ENCODE measurements at regions not wholly inside any gene's neighbourhood (a gene's known extent, or its start where the extent isn't known, plus 50 kb on each side); places are given as distances from the start of the nearest gene placed in this dataset.

DNA sequence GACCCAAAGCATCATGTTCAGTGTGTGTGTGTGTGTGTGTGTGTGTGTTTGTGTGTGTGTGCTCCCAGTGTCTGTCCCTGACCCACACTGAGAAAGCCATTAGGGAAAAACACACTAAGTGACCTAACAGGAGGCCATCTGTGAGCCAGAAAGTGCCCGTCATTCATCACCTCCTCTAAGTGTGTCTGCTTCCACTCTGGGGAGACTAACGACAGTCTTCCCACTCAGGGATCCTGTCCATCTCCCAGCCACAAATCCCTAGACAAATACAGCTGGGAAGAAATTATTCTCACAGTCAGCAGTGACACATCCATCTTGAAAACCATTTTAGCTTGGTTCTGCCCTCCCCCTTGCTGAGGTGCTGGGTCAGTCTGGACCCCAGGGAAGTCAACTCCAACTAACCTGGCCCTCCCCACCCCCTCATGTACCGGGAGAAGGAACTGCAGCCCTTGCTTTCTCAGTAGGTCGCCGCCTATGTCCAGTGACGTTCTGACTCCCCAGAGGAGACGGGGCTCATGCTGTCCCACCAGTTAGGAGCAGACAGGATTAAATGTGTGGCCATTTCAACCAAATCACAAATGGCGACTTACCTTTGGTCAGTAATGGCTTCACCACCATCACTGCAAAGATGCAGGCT is 296.5 kb upstream of the ZNF32 start:
- Histone ChIP-seq H3K4me3 (ENCODE audit: low read depth, low read length) (no peak overlapping the region), H3K9me3 (ENCODE audit: control insufficient read depth, insufficient read depth, low read length) (no peaks in the 10 kb centered on the region), H3K27ac (ENCODE audit: low read depth, low read length) (no peak overlapping the region), H3K27me3 (ENCODE audit: control insufficient read depth, insufficient read depth, low read length) (no peaks in the 10 kb centered on the region)
- ChIA-PET POLR2A (interaction anchor here (0.8 kb wide), 1 partner anchor 13 kb away, joined by 3 read pairs; no protein-coding TSS in a partner anchor), CTCF (no interaction called here)
- DNase-seq (ENCODE audit: low read depth, low spot score): no peak
- TF ChIP-seq, protein P1, sequence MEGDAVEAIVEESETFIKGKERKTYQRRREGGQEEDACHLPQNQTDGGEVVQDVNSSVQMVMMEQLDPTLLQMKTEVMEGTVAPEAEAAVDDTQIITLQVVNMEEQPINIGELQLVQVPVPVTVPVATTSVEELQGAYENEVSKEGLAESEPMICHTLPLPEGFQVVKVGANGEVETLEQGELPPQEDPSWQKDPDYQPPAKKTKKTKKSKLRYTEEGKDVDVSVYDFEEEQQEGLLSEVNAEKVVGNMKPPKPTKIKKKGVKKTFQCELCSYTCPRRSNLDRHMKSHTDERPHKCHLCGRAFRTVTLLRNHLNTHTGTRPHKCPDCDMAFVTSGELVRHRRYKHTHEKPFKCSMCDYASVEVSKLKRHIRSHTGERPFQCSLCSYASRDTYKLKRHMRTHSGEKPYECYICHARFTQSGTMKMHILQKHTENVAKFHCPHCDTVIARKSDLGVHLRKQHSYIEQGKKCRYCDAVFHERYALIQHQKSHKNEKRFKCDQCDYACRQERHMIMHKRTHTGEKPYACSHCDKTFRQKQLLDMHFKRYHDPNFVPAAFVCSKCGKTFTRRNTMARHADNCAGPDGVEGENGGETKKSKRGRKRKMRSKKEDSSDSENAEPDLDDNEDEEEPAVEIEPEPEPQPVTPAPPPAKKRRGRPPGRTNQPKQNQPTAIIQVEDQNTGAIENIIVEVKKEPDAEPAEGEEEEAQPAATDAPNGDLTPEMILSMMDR (IDR thresholded peaks at IDR 0.05; ENCODE audit: low read depth, low read length): no peak

DNA sequence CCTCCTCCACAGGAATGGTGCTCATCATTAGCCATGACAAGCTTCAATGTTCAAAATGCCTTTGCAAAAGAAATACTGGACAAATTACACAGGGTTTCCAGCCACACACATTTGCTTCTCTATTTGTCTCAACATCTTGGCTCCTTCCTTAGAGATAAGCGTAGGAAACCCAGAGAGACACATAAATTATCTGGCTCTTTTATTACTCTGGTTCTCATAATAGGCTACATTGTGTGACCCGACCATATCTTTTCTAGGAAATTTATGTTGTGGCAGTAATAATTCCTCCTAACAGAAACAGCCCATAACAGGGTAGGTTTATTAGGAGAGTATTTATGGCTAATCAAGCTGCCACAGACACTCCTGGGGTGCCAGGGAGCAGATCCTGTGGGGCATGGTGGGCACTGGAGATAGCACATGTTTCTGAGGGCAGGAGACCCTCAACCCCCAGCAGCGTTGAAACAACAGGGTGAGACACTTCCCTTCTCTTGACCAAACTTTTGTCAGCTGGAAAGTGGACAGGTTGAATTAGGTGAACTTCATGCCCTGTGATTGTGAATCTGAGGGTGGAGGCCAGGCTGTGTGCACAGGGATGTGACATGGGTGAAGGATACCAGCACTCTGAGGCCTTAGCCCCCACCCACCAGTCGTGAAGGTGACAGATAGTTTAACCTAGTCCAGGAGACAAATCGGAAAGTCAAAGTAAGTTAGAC is 295.9 kb upstream of the ZNF32 start:
- Histone ChIP-seq H3K27ac (ENCODE audit: low read depth, low read length) (no peak overlapping the region), H3K27me3 (ENCODE audit: control insufficient read depth, insufficient read depth, low read length) (no peaks in the 10 kb centered on the region), H3K4me3 (ENCODE audit: low read depth, low read length) (no peak overlapping the region), H3K9me3 (ENCODE audit: control insufficient read depth, insufficient read depth, low read length) (no peaks in the 10 kb centered on the region)
- ChIA-PET CTCF (no interaction called here), POLR2A (interaction anchor here (0.8 kb wide), 1 partner anchor 14 kb away, joined by 3 read pairs; no protein-coding TSS in a partner anchor)
- TF ChIP-seq, protein P1 (IDR thresholded peaks at IDR 0.05; ENCODE audit: low read depth, low read length): no peak
- no peak for DNase-seq (ENCODE audit: low read depth, low spot score)

DNA sequence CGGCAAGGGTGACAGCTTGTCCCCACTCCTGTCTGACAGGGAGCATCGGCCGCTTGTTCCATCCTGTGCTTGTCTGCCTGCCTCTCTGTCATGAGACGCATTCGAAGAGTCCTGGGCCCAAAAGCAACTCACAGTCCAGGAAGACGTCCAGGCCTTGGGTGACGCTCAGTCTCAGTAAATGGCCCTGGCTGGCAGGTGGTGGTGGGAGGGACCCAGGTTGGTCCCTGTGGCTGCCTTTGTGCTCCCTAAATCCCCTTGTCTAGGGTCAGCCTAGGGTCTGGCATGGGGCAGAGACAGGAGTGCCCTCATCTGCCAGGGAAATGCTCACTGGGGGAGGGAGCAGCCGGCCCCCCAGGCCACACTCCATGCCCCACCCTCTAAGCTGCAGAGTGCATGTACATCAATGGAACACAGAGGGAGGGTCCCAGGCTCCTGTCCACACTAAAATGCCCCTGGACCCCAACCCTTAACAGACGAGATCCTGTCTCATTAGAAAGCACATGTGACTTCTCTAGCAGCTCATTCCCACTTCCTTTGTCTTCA is 295.2 kb upstream of the ZNF32 start:
- H3K27me3 ChIP-seq (ENCODE audit: control insufficient read depth, insufficient read depth, low read length): no peaks in the 10 kb centered on the region
- TF ChIP-seq, protein P1 (IDR thresholded peaks at IDR 0.05; ENCODE audit: low read depth, low read length): no peak
- ChIA-PET CTCF (no interaction called here), POLR2A (no interaction called here)
- no peak overlapping the region for H3K27ac ChIP-seq (ENCODE audit: low read depth, low read length)
- H3K9me3 ChIP-seq (ENCODE audit: control insufficient read depth, insufficient read depth, low read length): no peaks in the 10 kb centered on the region; the same call in 1 of the 2 replicates
- H3K4me3 ChIP-seq (ENCODE audit: low read depth, low read length): no peak overlapping the region
- no peak for DNase-seq (ENCODE audit: low read depth, low spot score)

DNA sequence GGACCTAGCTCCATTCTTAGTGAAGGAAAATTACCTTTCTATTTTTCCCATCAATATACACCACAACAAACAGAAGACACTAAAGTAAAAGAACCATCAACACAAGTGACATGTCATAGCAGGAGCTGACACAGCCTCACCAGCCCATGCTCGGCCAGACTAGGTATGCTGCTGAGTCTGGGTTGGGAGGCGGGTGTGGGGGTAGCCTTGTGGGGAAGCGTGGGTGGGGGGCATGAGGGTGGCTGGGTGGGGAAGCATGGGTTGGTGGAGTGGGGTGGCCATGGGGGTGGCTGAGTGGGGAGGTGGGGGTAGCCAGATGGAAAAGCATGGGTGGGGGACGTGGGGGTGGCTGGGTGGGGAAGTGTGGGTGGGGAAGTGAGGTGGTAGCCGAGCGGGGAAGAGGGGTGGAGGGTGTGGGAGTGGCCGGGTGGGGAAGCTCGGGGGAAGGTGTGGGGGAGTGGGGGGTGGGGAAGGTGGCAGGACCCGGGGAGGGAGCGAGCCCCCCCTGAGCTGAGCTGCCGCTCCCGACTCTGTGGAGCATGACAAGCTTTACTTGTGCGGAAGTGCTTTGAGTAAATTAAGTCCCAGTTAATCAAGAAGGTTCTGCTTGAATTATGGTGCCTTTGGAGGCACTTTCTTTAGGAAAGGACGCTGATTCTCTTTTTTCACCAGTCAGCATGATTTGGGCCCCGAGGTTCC is 294.6 kb upstream of the ZNF32 start:
- DNase-seq (ENCODE audit: low read depth, low spot score): no peak
- POLR2A ChIA-PET: no interaction called here
- no peak overlapping the region for H3K4me3 ChIP-seq (ENCODE audit: low read depth, low read length)
- no peak overlapping the region for H3K27ac ChIP-seq (ENCODE audit: low read depth, low read length)
- CTCF ChIA-PET: interaction anchor here (0.6 to 1.1 kb wide), 2 partner anchors 57 to 253 kb away, joined by 3 to 5 read pairs; no protein-coding TSS in a partner anchor
- H3K9me3 ChIP-seq (ENCODE audit: control insufficient read depth, insufficient read depth, low read length): peaks cover 3% of the 10 kb centered on the region; the same call in 1 of the 2 replicates
- H3K27me3 ChIP-seq (ENCODE audit: control insufficient read depth, insufficient read depth, low read length): no peaks in the 10 kb centered on the region
- TF ChIP-seq, protein P1 (IDR thresholded peaks at IDR 0.05; ENCODE audit: low read depth, low read length): no peak
